ENCODE measurements at regions not wholly inside any gene's neighbourhood (a gene's known extent, or its start where the extent isn't known, plus 50 kb on each side); places are given as distances from the start of the nearest gene placed in this dataset.
A peak's percentile ranks its signal among the peaks of the same experiment; 100 is the strongest.
"Not testable (repeated sequence)": the region's sequence is repeated elsewhere in the genome, so short reads cannot be mapped to it uniquely, and the experiment has no call there.

- peak; percentile 28 for DNase-seq
Measured at GRCh38 chr18:30929718-30930117, 112.8 kb downstream of the DSC3 start.

- no peak for DNase-seq
Measured at GRCh38 chr18:30929065-30929464, 113.5 kb downstream of the DSC3 start.

- no peak for DNase-seq
Measured at GRCh38 chr18:30927517-30928075, 114.9 kb downstream of the DSC3 start.

- DNase-seq, result no peak
Measured at GRCh38 chr18:30927042-30927441, 115.5 kb downstream of the DSC3 start.

- no peak for DNase-seq
Measured at GRCh38 chr18:30925795-30926194, 116.7 kb downstream of the DSC3 start.

GRCh38 chr18:30920757-30921156 lies 121.8 kb downstream of the DSC3 start:
- DNase-seq, result no peak

- no peak for DNase-seq
Measured at GRCh38 chr18:30920351-30920750, 122.2 kb downstream of the DSC3 start.

GRCh38 chr18:30917651-30918050 lies 124.9 kb downstream of the DSC3 start:
- no peak for DNase-seq

- DNase-seq, result no peak
Measured at GRCh38 chr18:30915336-30915988, 127.1 kb downstream of the DSC3 start.

GRCh38 chr18:30908381-30908780 lies 134.2 kb downstream of the DSC3 start:
- no peak for DNase-seq

- no peak for DNase-seq
Measured at GRCh38 chr18:30903566-30903965, 139.0 kb downstream of the DSC3 start.

- DNase-seq, result no peak
Measured at GRCh38 chr18:30889519-30890301, 152.8 kb downstream of the DSC3 start.

- DNase-seq, result no peak
Measured at GRCh38 chr18:30888344-30888743, 154.2 kb downstream of the DSC3 start.

- DNase-seq, result no peak
Measured at GRCh38 chr18:30886998-30887397, 155.5 kb downstream of the DSC3 start.

GRCh38 chr18:30870466-30870865 lies 172.1 kb downstream of the DSC3 start:
- no peak for DNase-seq

GRCh38 chr18:30862900-30863299 lies 179.6 kb downstream of the DSC3 start:
- no peak for DNase-seq

GRCh38 chr18:30860741-30861140 lies 181.8 kb downstream of the DSC3 start:
- no peak for DNase-seq

- no peak for DNase-seq
Measured at GRCh38 chr18:30859036-30859435, 183.5 kb downstream of the DSC3 start.

- DNase-seq, result no peak
Measured at GRCh38 chr18:30858560-30858959, 184.0 kb downstream of the DSC3 start.

- no peak for DNase-seq
Measured at GRCh38 chr18:30855762-30856161, 186.8 kb downstream of the DSC3 start.

- DNase-seq, result no peak
Measured at GRCh38 chr18:30852980-30853379, 189.6 kb downstream of the DSC3 start.

- no peak for DNase-seq
Measured at GRCh38 chr18:30852541-30852940, 190.0 kb downstream of the DSC3 start.

- not testable (repeated sequence) for DNase-seq
Measured at GRCh38 chr18:30839056-30839561, 203.4 kb downstream of the DSC3 start.

- DNase-seq, result no peak
Measured at GRCh38 chr18:30828700-30829099, 213.8 kb downstream of the DSC3 start.

Data from KG1 (cell line).